HCT116 (cell line): ENCODE measurements at regions not wholly inside any gene's neighbourhood (a gene's known extent, or its start where the extent isn't known, plus 50 kb on each side); places are given as distances from the start of the nearest gene placed in this dataset.
"Not testable (repeated sequence)": the region's sequence is repeated elsewhere in the genome, so short reads cannot be mapped to it uniquely, and the experiment has no call there.

Experiments
- ATAC-seq: fragments of 200-7000 bp; cut with Tn5 transposase; 2 replicates; pipeline ENCODE4 v1.9.1; 2020; ENCODE audit warnings: mild to moderate bottlenecking, moderate library complexity
- BruUV-seq: library from RNA; stranded (reverse); fragments of 400-500 nt; replicated peaks from 2 replicates; lab custom pipeline; 2021; lab: Mats Ljungman, UMichigan
- CTCF ChIA-PET: fragments of 300-600 bp; sonication (Branson Sonifier 250); formaldehyde crosslinking; loops from one replicate; lab custom pipeline; 2021; ENCODE audit warnings: antibody characterized with exemption; lab: Charles Lee
- POLR2A ChIA-PET: fragments of 300-600, 350-600 bp; sonication (Branson Sonifier 250); formaldehyde crosslinking; loops from one replicate; lab custom pipeline; 2021; ENCODE audit warnings: antibody characterized with exemption; lab: Charles Lee
- RAD21 ChIA-PET, 2 experiments: fragments of 300-600 bp; sonication (Branson Sonifier 250); formaldehyde crosslinking; loops; one replicate each; lab custom pipeline; 2023; ENCODE audit warnings: low total read pairs in 2 of 2; ENCODE audit not compliant: uncharacterized antibody in 2 of 2, unreplicated experiment in 2 of 2, low non-redundant PET in 1 of 2; lab: Charles Lee
- DNase-seq: peaks from one replicate; pipeline ENCODE4 v3.0.0-alpha.2; 2010; ENCODE audit warnings: low read depth, low spot score
- H2AFZ ChIP-seq: fragments of 200-600 bp; shearing (Covaris generic), sonication (generic); 2 replicates; pipeline ENCODE4 v1.6.1; 2017; ENCODE audit warnings: low read depth, mixed run types, mixed read lengths, antibody characterized with exemption, low read length; ENCODE audit not compliant: poor library complexity, severe bottlenecking
- H3K27ac ChIP-seq: 2 replicates; pipeline ENCODE4 v1.5.1; 2012; ENCODE audit warnings: low read depth, low read length
- H3K27me3 ChIP-seq: fragments of 200-600 bp; sonication (generic); 2 replicates; pipeline ENCODE4 v1.6.1; 2016; ENCODE audit warnings: mixed run types, low read length, mixed read lengths; ENCODE audit not compliant: insufficient read depth
- H3K36me3 ChIP-seq, 2 experiments: fragments of 200-500 bp in 1 of 2; fragments of 200-600 bp in 1 of 2; sonication (Bioruptor generic) in 1 of 2; sonication (generic) in 1 of 2; 2 replicates each; pipeline versions ENCODE4 v1.5.1 to v1.6.1; 2014 to 2016; ENCODE audit warnings: low read length in 2 of 2, inconsistent platforms in 1 of 2, mixed read lengths in 1 of 2, mixed run types in 1 of 2; ENCODE audit not compliant: insufficient read depth in 2 of 2, control insufficient read depth in 1 of 2
- H3K4me1 ChIP-seq, 2 experiments: fragments of 200-600 bp in 1 of 2; sonication (generic) in 1 of 2; 2 replicates each; pipeline versions ENCODE4 v1.5.1 to v1.6.1; 2012 to 2017; ENCODE audit warnings: low read length in 2 of 2, inconsistent platforms in 1 of 2, mild to moderate bottlenecking in 1 of 2, mixed read lengths in 1 of 2, mixed run types in 1 of 2, moderate library complexity in 1 of 2; ENCODE audit not compliant: insufficient read depth in 2 of 2, control insufficient read depth in 1 of 2
- H3K4me2 ChIP-seq: fragments of 200-600 bp; sonication (generic); 2 replicates; pipeline ENCODE4 v1.6.1; 2017; ENCODE audit warnings: mixed run types, low read length, mixed read lengths
- H3K4me3 ChIP-seq, 2 experiments: fragments of 200-600 bp in 1 of 2; sonication (generic) in 1 of 2; replicated peaks in 1 of 2; 2 replicates each; pipeline ENCODE4 v1.5.1; 2011 to 2016; ENCODE audit warnings: low read length in 2 of 2, control low read depth in 1 of 2, low read depth in 1 of 2, mild to moderate bottlenecking in 1 of 2, mixed read lengths in 1 of 2, mixed run types in 1 of 2
- H3K79me2 ChIP-seq: fragments of 200-600 bp; sonication (generic); 2 replicates; pipeline ENCODE4 v1.6.1; 2017; ENCODE audit warnings: mild to moderate bottlenecking, mixed run types, low read length, moderate library complexity, mixed read lengths; ENCODE audit not compliant: insufficient read depth
- H3K9ac ChIP-seq: fragments of 200-600 bp; sonication (generic); 2 replicates; pipeline ENCODE4 v1.6.1; 2016; ENCODE audit warnings: low read length, mixed read lengths
- H3K9me2 ChIP-seq: fragments of 200-600 bp; sonication (generic), shearing (Covaris generic); 2 replicates; pipeline ENCODE4 v1.6.1; 2017; ENCODE audit warnings: mixed run types, mild to moderate bottlenecking, moderate library complexity; ENCODE audit not compliant: insufficient read depth
- H3K9me3 ChIP-seq, 2 experiments: fragments of 200-500 bp in 1 of 2; fragments of 200-600 bp in 1 of 2; sonication (Bioruptor generic) in 1 of 2; sonication (generic) in 1 of 2; 2 replicates each; pipeline ENCODE4 v1.6.1; 2014 to 2017; ENCODE audit warnings: low read length in 2 of 2, mixed read lengths in 2 of 2, inconsistent platforms in 1 of 2, low read depth in 1 of 2, mild to moderate bottlenecking in 1 of 2, mixed run types in 1 of 2, moderate library complexity in 1 of 2; ENCODE audit not compliant: control insufficient read depth in 1 of 2, insufficient read depth in 1 of 2
- H4K20me1 ChIP-seq: fragments of 200-600 bp; sonication (generic), shearing (Covaris generic); 2 replicates; pipeline ENCODE4 v1.6.1; 2017; ENCODE audit warnings: mixed run types, mild to moderate bottlenecking, moderate library complexity; ENCODE audit not compliant: insufficient read depth
- CEBPB ChIP-seq: IDR thresholded peaks from 2 replicates; pipeline ENCODE4 v1.6.1; 2012; ENCODE audit warnings: low read depth
- EGR1 ChIP-seq: IDR thresholded peaks from 2 replicates; pipeline ENCODE4 v1.6.1; 2012; ENCODE audit warnings: low read depth
- POLR2AphosphoS5 ChIP-seq: IDR thresholded peaks from 2 replicates; pipeline ENCODE4 v1.6.1; 2011; ENCODE audit warnings: mild to moderate bottlenecking, low read depth, low read length, moderate library complexity
- RAD21 ChIP-seq: IDR thresholded peaks from 2 replicates; pipeline ENCODE4 v1.6.1; 2012; ENCODE audit warnings: low read depth, mild to moderate bottlenecking
- SP1 ChIP-seq: IDR thresholded peaks from 2 replicates; pipeline ENCODE4 v1.6.1; 2012; ENCODE audit warnings: low read depth
- TCF7L2 ChIP-seq: IDR thresholded peaks from 2 replicates; pipeline ENCODE4 v1.7.0; 2011; ENCODE audit warnings: borderline replicate concordance, inconsistent platforms; ENCODE audit not compliant: insufficient read depth, insufficient read length; ENCODE audit errors: extremely low read depth
- ZBTB33 ChIP-seq: IDR thresholded peaks from 2 replicates; pipeline ENCODE4 v1.6.1; 2011; ENCODE audit warnings: mild to moderate bottlenecking, low read length, moderate library complexity; ENCODE audit not compliant: insufficient replicate concordance; ENCODE audit errors: extremely low read depth
- intact Hi-C: fragments of 100-400 bp; cut with micrococcal nuclease; formaldehyde crosslinking; loops from 2 replicates; pipeline ENCODE4 v1.10.0; 2022
- TF ChIP-seq, protein P1 (sequence below): IDR thresholded peaks from 2 replicates; pipeline ENCODE4 v1.6.1; 2012
- TF ChIP-seq, protein P2 (sequence below), 3 experiments: fragments of 200-600 bp in 1 of 3; sonication (generic) in 1 of 3; IDR thresholded peaks in 2 of 3; conservative IDR thresholded peaks in 1 of 3; 2 replicates each; pipeline ENCODE4 v1.5.1; 2012 to 2017; ENCODE audit warnings: low read depth in 2 of 3, low read length in 2 of 3, antibody characterized with exemption in 1 of 3, borderline replicate concordance in 1 of 3, control low read depth in 1 of 3, mild to moderate bottlenecking in 1 of 3, mixed read lengths in 1 of 3, mixed run types in 1 of 3, moderate library complexity in 1 of 3; ENCODE audit not compliant: insufficient read depth in 1 of 3
- TF ChIP-seq, protein P3 (sequence below): IDR thresholded peaks from 2 replicates; pipeline ENCODE4 v1.6.1; 2012; ENCODE audit warnings: low read depth

GRCh38 chrX:64549236-64549635 lies 154.0 kb upstream of the MTMR8 start:
- H3K9ac ChIP-seq, H3K9me2 ChIP-seq, H3K36me3 ChIP-seq, H2AFZ ChIP-seq, POLR2A ChIA-PET, BruUV-seq, ATAC-seq, intact Hi-C loops, H3K4me1 ChIP-seq, H3K9me3 ChIP-seq, H3K4me2 ChIP-seq, H3K27ac ChIP-seq, H3K4me3 ChIP-seq, H4K20me1 ChIP-seq, H3K79me2 ChIP-seq, RAD21 ChIA-PET, CTCF ChIA-PET, H3K27me3 ChIP-seq, DNase-seq: not testable (repeated sequence)

DNA sequence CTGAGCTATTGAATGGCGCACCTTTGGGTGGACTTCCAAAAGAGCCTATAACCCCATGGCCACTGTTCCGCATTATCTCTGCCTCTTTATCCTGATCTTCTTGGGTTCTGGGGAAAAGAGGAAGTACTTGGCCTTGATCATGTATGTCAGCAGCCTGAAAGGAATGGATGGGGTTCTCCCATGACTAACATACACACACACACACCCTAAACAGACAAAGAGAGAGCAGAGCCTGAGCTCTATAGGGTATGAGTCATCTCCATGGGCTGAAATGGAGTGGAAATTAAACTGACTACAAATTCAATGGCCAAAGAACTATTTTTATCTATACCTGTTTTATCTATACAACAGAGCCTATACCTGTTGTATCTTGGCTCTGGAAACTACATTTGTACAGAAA lies 141.5 kb upstream of the MTMR8 start:
- POLR2A ChIA-PET, result no interaction called here
- RAD21 ChIA-PET, result no interaction called here
- H2AFZ ChIP-seq, result no peak overlapping the region

More for the DNA sequence above, 141.5 kb upstream of the MTMR8 start:
- no peak overlapping the region for H3K4me3 ChIP-seq
- TF ChIP-seq RAD21 (no peak), CEBPB (no peak), POLR2AphosphoS5 (no peak), EGR1 (no peak), ZBTB33 (no peak), TCF7L2 (no peak), SP1 (no peak)
- TF ChIP-seq, protein P1, sequence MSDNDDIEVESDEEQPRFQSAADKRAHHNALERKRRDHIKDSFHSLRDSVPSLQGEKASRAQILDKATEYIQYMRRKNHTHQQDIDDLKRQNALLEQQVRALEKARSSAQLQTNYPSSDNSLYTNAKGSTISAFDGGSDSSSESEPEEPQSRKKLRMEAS, result no peak
- TF ChIP-seq, protein P2, sequence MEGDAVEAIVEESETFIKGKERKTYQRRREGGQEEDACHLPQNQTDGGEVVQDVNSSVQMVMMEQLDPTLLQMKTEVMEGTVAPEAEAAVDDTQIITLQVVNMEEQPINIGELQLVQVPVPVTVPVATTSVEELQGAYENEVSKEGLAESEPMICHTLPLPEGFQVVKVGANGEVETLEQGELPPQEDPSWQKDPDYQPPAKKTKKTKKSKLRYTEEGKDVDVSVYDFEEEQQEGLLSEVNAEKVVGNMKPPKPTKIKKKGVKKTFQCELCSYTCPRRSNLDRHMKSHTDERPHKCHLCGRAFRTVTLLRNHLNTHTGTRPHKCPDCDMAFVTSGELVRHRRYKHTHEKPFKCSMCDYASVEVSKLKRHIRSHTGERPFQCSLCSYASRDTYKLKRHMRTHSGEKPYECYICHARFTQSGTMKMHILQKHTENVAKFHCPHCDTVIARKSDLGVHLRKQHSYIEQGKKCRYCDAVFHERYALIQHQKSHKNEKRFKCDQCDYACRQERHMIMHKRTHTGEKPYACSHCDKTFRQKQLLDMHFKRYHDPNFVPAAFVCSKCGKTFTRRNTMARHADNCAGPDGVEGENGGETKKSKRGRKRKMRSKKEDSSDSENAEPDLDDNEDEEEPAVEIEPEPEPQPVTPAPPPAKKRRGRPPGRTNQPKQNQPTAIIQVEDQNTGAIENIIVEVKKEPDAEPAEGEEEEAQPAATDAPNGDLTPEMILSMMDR (IDR thresholded peaks at IDR 0.05 in 2 of 3, conservative IDR thresholded peaks at IDR 0.05 in 1 of 3; ENCODE audit: borderline replicate concordance in 1 of 3, insufficient read depth in 1 of 3, low read depth in 2 of 3, low read length in 2 of 3), result no peak
- TF ChIP-seq, protein P3, sequence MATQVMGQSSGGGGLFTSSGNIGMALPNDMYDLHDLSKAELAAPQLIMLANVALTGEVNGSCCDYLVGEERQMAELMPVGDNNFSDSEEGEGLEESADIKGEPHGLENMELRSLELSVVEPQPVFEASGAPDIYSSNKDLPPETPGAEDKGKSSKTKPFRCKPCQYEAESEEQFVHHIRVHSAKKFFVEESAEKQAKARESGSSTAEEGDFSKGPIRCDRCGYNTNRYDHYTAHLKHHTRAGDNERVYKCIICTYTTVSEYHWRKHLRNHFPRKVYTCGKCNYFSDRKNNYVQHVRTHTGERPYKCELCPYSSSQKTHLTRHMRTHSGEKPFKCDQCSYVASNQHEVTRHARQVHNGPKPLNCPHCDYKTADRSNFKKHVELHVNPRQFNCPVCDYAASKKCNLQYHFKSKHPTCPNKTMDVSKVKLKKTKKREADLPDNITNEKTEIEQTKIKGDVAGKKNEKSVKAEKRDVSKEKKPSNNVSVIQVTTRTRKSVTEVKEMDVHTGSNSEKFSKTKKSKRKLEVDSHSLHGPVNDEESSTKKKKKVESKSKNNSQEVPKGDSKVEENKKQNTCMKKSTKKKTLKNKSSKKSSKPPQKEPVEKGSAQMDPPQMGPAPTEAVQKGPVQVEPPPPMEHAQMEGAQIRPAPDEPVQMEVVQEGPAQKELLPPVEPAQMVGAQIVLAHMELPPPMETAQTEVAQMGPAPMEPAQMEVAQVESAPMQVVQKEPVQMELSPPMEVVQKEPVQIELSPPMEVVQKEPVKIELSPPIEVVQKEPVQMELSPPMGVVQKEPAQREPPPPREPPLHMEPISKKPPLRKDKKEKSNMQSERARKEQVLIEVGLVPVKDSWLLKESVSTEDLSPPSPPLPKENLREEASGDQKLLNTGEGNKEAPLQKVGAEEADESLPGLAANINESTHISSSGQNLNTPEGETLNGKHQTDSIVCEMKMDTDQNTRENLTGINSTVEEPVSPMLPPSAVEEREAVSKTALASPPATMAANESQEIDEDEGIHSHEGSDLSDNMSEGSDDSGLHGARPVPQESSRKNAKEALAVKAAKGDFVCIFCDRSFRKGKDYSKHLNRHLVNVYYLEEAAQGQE, result no peak
- H3K79me2 ChIP-seq, result no peaks in the 10 kb centered on the region
- CTCF ChIA-PET, result no interaction called here
- no peaks in the 10 kb centered on the region for H3K27me3 ChIP-seq
- DNase-seq (no peak), ATAC-seq (no peak)
- H3K4me2 ChIP-seq, result no peak overlapping the region
- no peaks in the 10 kb centered on the region for H3K9me2 ChIP-seq
- H3K9ac ChIP-seq, result no peak overlapping the region
- H3K9me3 ChIP-seq, result no peaks in the 10 kb centered on the region
- H3K27ac ChIP-seq, result no peak overlapping the region
- H4K20me1 ChIP-seq, result no peaks in the 10 kb centered on the region
- H3K4me1 ChIP-seq, result no peaks in the 10 kb centered on the region
- H3K36me3 ChIP-seq, result no peaks in the 10 kb centered on the region
- BruUV-seq, result no TSS peak
- intact Hi-C loops, result no loop called here
